ENCODE measurements at regions not wholly inside any gene's neighbourhood (a gene's known extent, or its start where the extent isn't known, plus 50 kb on each side); places are given as distances from the start of the nearest gene placed in this dataset.

GRCh38 chr15:66832664-66833063 lies 130.6 kb downstream of the SMAD6 start:
- no peak for DNase-seq
- WGBS, 2 donors: 60 to 73% methylated on average over 4 of the region's 4 CpGs
- Histone ChIP-seq H3K36me3 (no peaks in the 10 kb centered on the region), H3K4me1 (no peaks in the 10 kb centered on the region), H3K4me3 (no peak overlapping the region), H3K27me3 (no peaks in the 10 kb centered on the region), H3K9me3 (no peaks in the 10 kb centered on the region), H3K27ac (no peak overlapping the region)
- TF ChIP-seq EP300 (IDR thresholded peaks at IDR 0.05): no peak
- no peak for TF ChIP-seq CTCF (IDR thresholded peaks at IDR 0.05)
- no peak for TF ChIP-seq POLR2AphosphoS5 (IDR thresholded peaks at IDR 0.05)
- intact Hi-C loops (cut with DNase I): no loop called here

- DNase-seq: no peak
- intact Hi-C loops (cut with DNase I): no loop called here
- Histone ChIP-seq H3K36me3 (no peaks in the 10 kb centered on the region), H3K9me3 (no peaks in the 10 kb centered on the region), H3K4me3 (no peak overlapping the region), H3K4me1 (no peaks in the 10 kb centered on the region), H3K27me3 (no peaks in the 10 kb centered on the region), H3K27ac (no peak overlapping the region)
- WGBS, 2 donors: 71 to 86% methylated on average over 8 of the region's 8 CpGs
- TF ChIP-seq CTCF (IDR thresholded peaks at IDR 0.05) (no peak), POLR2AphosphoS5 (IDR thresholded peaks at IDR 0.05) (no peak), EP300 (IDR thresholded peaks at IDR 0.05) (no peak), POLR2A (IDR thresholded peaks at IDR 0.05) (no peak)
Measured at GRCh38 chr15:66833371-66833770, 131.3 kb downstream of the SMAD6 start.

GRCh38 chr15:66833803-66834202 lies 131.8 kb downstream of the SMAD6 start:
- no peaks in the 10 kb centered on the region for H3K36me3 ChIP-seq
- H3K9me3 ChIP-seq: no peaks in the 10 kb centered on the region
- 83 to 87% methylated on average over 5 of the region's 5 CpGs for WGBS, 2 donors
- no peaks in the 10 kb centered on the region for H3K4me1 ChIP-seq
- no peak overlapping the region for H3K27ac ChIP-seq
- TF ChIP-seq EP300 (IDR thresholded peaks at IDR 0.05) (no peak), POLR2AphosphoS5 (IDR thresholded peaks at IDR 0.05) (no peak), POLR2A (IDR thresholded peaks at IDR 0.05) (no peak), CTCF (IDR thresholded peaks at IDR 0.05) (no peak)
- no peak for DNase-seq
- no peak overlapping the region for H3K4me3 ChIP-seq
- intact Hi-C loops (cut with DNase I): no loop called here
- no peaks in the 10 kb centered on the region for H3K27me3 ChIP-seq

GRCh38 chr15:66834881-66835878 lies 133.1 kb downstream of the SMAD6 start:
- Histone ChIP-seq H3K27me3 (no peaks in the 10 kb centered on the region), H3K36me3 (no peaks in the 10 kb centered on the region), H3K9me3 (no peaks in the 10 kb centered on the region), H3K27ac (no peak overlapping the region), H3K4me3 (no peak overlapping the region), H3K4me1 (no peaks in the 10 kb centered on the region)
- WGBS, 2 donors: 80 to 82% methylated on average over 11 of the region's 11 CpGs
- intact Hi-C loops (cut with DNase I): no loop called here
- TF ChIP-seq POLR2AphosphoS5 (IDR thresholded peaks at IDR 0.05): no peak
- TF ChIP-seq EP300 (IDR thresholded peaks at IDR 0.05): no peak
- TF ChIP-seq CTCF (IDR thresholded peaks at IDR 0.05): no peak
- TF ChIP-seq POLR2A (IDR thresholded peaks at IDR 0.05): no peak
- no peak for DNase-seq
